Ovary (tissue), 3 donors: ENCODE measurements at regions not wholly inside any gene's neighbourhood (a gene's known extent, or its start where the extent isn't known, plus 50 kb on each side); places are given as distances from the start of the nearest gene placed in this dataset.

Source experiments
- CTCF ChIP-seq, 3 donors: fragments of 450-650 bp in 2 of 3; fragments of 200-600 bp in 1 of 3; IDR thresholded peaks; one replicate each; pipeline versions ENCODE4 v1.5.1 to v1.8.0; 2016 to 2022; ENCODE audit warnings: antibody characterized with exemption in 3 of 3, mild to moderate bottlenecking in 1 of 3
- POLR2A ChIP-seq: fragments of 450-650 bp; IDR thresholded peaks from one replicate; pipeline ENCODE4 v1.6.1; 2017; ENCODE audit warnings: antibody characterized with exemption, mild to moderate bottlenecking, moderate library complexity
- donor health status: DM: no; HTN: no; CAD: no.

GRCh38 chr6:12525276-12525675, 191.3 kb upstream of the PHACTR1 start:
- no peak for TF ChIP-seq CTCF (IDR thresholded peaks at IDR 0.05)
- no peak for TF ChIP-seq POLR2A
